IPS-NIHi7 (cell line): ENCODE measurements at regions not wholly inside any gene's neighbourhood (a gene's known extent, or its start where the extent isn't known, plus 50 kb on each side); places are given as distances from the start of the nearest gene placed in this dataset.

Source experiments
- DNase-seq: peaks from one replicate; pipeline ENCODE4 v3.0.0; 2012; ENCODE audit warnings: mixed read lengths; ENCODE audit errors: extremely low spot score

DNA sequence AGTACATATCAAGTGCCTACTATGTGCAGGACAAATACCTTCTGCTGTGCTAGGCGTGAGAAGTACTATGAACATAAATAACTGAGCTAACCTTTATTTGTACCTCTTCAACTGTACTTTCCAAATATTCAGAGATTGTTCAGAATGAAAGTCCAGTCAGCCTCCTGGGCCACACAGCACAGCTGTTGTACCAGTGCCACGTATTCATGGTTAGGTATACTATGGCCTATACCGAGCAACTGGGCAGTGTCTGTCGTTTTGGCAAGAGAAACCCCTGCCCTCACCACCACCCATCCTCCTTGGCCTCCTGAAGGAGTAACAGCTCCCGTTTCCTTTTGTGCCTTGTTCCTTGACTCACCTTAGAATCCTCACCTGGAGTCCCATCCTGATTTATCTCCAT lies 53.0 kb downstream of the RASSF10 start:
- no peak for DNase-seq

DNA sequence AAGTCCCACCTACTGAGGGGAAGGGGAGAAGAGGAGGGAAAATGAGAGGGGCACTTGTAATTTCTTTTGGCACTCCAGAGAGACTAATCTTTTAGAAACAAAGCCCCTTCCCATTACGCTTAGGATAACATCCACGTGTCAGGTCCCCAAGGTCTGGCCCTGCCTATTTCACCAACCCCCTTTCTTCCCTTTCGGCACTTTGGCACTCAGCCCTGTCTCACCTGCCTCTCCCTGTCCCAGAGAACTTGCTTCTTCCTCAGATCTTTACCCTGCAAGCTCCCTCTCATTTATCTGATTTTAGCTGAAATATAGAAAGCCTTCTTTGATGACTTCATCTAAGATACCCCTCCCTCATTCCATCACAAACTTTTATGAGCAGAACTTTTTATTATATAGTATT lies 55.5 kb downstream of the RASSF10 start:
- no peak for DNase-seq

DNA sequence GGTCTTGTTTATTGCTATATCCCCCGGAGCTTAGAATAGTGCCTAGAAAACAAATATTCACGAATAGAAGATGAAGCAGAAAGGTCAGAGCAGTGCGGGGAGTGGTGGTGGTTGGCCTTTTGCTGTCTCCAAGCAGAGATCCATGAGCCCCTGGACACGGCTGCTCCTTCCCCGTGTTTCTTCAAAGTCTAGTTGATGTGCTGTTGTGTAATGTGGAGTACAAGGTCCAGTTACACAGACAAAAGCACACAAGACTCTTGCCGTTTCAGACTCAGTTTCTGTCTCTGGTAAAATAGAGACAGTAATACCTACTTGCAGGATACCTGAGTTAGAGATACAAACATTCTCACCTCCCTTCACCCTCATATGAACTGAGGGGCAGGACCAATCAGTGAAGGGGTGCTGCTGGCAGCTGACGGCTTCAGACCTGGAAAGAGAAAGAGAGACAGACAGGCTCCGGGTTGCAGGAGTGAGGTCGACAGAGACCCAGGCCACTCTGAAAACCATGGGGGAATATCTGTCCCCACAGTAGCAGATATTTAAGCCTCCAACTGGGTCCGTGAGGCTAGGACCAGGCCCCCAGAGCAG lies 56.2 kb downstream of the RASSF10 start:
- DNase-seq: no peak

DNA sequence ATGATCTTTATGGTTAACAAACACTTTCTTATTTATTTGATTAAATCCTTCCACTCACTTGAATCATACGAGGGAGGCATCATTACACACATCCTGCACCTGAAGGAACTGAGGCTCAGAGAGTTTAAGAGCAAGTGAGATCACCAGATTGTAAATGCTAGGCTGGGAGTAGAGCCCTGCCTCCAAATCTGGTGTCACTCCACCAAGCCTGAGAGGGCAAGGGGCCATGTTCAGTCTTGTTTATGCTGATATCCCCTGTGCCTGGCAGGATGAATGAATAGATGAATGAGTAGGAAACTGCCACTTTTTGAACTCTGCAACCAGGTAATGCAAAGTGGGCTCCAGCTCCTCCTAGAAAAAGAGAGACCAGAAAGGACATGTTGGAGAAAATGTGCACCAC lies 59.1 kb downstream of the RASSF10 start:
- no peak for DNase-seq

DNA sequence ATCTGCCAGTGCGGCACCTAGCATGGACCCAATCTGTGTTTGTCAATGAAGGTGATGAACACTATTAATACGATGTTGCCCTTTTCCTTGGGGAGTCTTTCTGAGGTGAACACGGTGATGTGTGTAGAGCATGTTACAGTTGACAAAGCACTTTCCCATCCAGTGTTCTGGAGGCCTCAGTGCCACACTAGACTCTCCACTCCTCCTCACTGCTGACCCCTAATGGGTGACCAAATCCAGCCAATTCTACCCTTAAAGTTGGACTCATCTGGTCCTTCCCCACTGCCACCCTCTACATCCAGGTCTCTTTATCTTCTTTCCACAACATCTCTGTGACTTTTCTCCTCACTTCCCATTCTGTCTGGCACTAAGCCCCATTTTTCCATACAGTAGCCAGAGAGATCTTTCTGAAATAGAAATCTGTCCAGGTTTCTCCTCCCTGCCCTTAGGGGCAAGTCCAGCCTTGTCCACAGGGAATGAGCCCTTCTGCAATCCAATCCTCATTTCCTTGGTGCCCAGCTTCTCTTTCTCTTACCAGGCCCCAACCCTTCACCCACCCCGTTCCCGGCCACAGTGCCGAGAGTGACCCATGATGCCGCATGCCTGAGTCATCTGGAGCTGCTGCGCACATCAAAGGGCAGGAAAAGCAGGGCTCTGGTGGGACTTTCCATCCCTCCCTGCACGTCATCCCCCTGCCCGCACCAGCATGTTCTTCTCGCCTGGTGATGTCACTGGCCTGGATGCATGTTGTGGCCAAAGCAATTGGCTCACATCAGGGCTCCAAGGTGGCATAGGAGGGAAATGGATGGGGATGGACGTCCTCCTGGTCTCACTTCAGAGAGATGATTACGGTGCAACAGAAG lies 64.2 kb downstream of the RASSF10 start:
- DNase-seq: no peak

DNA sequence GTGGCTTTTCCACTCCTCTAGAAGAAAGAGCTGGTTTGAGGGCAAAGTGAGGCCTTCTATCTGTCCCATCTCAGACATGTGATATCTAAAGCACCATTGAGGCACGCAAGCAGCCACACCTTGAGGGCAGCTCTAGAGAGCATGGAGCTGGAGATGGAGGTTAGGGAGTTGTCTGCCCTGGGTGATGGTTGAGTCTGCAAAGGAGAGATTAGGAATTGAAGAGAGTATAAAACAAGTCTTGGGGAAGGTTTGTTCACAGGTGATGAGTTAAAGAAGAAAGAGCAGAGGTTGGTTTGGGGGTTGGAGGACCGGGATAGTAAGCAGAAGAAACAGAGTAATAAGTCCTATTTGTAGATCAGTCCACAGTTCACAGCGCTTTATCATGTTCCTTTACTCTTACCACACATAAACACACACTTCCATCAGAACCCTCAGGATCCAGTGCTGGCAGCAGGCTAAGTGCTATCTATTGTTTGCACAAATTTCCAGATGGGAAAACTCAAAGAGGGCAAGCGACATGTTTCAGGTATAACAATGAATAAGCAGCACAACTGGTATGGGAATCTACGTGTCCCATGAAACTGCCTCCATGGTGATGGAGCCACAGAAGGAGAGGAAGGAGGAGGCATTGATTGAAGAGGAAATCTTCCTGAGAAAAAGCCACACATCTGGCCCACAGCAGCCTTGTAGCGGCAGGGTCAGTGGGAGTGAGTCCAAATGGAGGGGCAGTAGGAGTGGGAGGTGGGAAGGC lies 65.8 kb downstream of the RASSF10 start:
- DNase-seq: no peak

DNA sequence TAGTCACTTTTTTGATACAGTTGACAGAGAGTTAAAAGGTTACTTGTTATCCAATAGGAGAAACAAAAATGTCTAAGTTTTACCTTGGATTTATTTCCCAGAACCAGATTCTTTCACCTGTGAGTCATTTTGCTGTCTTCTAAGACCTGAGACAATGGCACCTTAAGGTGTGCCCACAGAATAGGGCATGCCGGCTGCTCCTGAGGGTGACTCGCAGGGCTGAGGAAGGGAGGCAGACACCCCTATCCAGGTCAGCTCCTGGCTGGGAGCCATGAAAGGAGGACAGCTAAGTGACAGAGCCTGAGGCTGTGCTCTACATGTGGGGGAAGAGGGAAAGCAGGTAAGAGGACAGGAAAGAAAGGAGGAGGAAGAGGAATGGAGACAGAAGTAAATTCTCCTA lies 67.8 kb downstream of the RASSF10 start:
- no peak for DNase-seq

DNA sequence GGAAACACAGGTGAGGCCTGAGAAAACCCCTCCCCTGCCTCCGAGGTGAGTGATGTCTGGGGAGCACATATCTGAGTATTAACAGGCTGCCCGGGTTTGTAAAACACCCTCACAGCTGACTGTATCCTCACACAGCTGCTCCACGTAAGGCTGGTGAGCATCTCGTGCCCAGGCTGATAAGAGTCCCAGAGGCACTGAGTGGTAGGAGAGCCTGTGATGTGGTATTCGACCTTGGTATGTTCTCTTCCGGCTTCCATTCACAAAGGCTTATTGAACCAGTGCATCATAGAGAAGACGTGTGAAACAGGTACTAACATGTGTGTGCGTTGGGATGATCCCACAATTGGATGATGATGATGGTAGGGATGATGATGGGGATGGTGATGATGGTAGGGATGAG lies 71.7 kb downstream of the RASSF10 start:
- DNase-seq: no peak

DNA sequence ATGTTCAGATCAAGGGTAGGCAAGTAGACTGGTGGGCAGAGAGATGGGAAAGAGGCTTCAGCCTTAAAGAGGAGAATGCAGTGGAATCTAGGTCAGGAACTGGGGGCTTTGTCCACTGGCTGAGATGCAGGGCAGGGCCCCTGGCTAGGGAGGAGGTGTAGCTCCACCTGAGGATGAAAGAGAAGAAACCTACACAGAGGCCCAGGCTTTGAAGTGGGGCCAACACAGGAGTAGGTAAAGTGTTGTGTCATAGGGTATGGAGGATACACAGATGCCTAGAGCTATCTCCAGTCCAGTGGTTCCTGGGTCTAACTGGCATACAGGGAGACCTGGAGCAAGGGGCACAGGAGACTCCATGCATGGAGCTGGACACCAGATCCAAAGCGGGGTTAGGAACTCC lies 73.5 kb downstream of the RASSF10 start:
- DNase-seq: no peak

DNA sequence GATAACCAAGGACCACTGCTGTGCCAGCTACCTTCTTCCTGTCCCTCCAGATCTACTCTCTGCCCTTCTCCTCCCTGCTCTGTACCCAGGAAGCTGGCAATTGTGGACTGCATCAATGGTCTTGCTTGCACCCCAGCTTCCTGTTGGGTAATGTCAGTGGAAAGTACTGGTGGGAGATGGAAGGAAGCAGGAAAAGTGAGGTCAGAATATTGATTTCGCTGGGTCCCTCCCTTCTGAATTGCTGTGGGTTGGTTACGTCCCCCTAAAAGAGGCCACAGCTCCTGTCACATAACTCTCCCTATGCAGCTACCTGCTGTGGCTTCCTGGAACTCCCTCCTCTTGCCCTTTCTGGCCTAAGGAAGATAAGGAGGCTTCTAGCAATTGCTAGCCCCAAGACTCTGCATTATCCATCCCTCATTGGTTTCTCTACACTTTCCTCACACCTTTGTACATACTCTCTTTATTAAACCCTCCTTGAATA lies 81.2 kb downstream of the RASSF10 start:
- DNase-seq: no peak

DNA sequence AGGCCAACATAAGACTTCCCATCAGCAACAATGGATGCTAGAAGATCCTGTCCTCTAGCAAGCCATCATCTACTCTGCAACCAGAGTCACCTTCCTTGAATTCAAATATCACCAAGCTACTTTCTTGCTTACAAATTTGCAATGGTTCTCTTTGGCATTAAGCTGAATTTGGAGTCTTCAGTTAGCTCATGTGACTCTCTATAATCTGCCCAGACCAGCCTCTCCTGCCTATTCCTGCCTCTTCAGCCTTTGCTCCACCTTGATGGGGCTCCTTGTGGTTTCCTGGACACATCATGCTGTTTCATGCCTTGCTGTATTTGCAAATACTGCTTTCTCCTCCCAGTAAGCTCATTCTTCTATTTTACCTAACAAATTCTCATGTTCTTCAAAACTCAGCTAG lies 82.3 kb downstream of the RASSF10 start:
- no peak for DNase-seq

DNA sequence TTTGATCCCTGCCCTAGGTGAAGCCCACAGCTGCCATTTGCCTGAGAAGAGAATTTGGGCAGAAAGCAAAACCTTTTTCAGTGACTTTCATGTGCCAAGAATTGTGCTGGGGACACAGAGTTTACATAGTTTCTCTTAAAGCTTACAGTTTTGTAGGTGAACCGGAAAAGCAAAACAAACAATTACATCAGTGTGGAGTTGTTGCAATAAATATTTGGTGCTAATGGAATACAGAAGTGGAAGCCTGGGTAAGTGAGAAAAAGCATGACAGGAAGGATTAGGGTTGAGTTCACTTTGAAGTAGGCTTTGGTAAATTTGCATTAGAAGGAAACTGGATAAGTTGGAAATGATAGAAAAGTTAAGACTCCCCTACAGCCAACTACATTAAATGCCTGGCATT lies 82.7 kb downstream of the RASSF10 start:
- DNase-seq: no peak

DNA sequence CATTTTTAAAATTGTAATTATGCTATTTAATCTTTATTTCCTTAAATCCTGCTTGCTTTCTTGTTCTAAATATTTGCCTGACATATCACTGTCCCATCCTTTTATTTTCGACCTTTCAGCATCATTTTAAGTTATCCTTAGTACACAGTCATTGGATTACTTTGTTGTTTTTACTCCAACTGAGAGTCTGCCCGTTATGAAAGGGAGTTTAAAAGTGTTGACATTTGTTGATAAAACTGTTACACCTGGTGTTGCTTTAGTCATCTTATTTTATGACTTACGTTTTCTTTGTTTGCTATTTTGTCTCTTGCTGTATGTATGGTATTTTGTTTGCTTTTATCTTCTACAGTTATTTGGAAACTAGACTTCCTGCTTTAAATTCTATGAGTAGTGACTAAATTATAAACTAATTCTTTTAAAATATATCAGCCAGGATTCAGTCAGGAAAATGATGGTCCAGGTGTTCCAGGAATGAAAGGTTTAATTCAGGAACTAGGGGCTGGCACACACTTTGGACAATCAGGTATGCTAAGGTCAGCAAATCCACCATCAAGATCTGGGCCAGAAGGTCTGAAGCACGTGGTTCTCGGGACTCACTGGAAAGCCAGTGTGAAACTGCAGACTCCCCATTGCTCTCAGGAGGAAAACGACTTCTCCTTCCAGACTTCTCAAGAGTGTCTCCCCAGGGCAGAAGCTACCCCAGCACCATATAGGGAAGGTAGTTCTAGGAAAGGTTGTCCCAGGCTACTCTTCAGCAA lies 86.0 kb downstream of the RASSF10 start:
- DNase-seq: no peak

DNA sequence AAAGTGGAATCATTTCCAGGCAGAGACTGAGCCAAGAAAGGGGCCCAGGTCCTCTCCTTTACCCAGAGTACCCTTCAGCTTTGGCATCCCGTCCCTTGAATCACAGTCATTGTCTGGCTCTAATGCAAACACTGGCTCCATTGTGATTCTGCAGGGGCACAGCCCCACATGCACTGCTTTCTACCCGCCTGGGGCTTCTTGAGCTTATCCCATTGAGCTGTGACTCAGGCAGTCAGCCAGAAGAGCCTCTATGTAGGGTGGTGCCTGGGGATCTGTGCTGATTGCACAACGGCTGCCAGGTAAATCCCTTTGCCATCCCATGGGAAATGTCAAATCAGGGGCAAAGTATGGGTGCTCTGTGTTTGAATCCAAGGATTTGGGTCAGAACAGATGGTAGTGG lies 88.9 kb downstream of the RASSF10 start:
- no peak for DNase-seq

DNA sequence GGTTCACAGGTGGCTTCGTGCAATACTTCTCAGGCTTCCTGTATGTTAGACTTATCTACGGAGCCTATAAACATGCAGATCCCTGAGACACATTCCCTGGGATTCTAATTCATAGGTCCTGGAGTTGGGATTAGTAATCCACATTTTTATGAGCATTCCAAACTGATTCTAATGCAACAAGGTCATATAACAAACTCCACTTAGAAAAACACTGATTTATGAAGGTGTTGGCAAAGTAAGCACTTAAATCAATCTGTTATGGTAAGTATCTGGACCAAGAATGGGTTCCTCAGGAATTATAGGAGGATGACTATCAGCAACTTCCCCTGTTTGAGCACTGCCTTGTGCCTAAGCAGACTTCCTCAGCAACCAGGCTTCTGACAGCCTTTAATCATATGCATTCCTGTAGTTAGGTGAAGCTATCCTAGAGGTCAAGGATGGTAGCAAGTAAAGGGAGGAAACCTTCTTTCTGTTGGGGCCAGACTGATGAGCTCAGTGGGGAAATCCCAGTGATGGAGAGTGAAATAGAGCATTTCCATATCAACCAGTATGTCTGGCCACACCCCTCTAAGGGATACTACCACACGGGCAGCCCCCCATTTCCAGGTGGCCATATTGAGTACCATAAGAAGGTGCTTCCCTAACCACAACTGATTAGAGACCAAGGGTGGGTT lies 89.6 kb downstream of the RASSF10 start:
- no peak for DNase-seq

DNA sequence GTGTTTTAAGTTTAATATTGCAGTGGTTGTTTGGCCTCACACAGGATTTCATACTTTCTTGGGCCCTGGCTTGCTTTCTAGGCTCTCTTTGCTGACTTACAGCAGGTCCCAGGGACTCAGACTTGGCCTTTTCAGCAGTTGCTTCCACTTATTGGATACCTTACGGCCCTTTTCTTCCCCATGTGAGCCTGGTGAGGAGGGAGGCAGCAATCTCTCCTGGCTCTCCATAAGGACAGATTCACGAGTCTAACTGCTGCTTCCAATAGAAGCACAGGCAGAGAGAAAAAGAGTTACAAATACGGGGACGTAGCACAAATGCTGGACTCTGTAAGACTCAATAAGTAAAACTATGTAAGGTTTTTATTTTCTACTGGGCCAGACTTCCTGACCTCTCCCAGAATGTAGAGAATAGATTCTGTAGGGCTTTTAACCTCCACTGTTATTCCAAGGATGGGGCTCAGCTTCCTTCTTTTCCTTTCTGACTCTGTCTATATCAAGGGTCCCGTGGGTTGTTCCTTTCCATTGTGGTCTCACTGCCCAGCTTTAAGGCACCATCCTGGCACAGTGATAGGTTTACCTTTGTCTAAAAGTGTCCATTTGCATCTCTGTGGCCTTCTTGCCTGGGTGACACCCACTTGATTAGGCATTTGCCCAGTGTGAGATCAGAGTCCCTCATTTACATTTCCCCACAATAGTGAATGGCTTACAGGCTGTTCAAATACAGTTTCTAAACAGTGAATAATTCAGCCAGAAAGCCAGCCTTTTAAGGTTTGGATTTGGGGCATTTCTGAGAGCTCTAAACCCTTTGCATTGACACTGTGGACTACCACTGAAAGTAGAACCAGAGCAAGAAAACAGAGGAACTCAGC lies 92.8 kb downstream of the RASSF10 start:
- DNase-seq: no peak

DNA sequence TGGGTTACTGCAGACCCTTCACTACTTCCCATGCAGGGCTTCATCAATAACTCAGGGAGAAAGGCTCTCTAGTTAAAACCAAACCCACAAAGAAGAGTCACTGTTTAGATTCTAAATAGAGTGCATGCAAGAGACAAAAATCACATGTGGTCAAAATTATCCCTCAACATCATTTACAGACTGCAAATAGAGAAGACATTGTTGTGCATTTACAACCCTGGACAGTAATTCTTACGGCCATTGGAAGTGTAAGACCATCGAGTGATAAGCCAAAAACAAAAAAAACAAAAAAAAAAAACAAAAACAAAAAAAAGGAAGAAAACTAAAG lies 93.4 kb downstream of the RASSF10 start:
- DNase-seq: no peak

DNA sequence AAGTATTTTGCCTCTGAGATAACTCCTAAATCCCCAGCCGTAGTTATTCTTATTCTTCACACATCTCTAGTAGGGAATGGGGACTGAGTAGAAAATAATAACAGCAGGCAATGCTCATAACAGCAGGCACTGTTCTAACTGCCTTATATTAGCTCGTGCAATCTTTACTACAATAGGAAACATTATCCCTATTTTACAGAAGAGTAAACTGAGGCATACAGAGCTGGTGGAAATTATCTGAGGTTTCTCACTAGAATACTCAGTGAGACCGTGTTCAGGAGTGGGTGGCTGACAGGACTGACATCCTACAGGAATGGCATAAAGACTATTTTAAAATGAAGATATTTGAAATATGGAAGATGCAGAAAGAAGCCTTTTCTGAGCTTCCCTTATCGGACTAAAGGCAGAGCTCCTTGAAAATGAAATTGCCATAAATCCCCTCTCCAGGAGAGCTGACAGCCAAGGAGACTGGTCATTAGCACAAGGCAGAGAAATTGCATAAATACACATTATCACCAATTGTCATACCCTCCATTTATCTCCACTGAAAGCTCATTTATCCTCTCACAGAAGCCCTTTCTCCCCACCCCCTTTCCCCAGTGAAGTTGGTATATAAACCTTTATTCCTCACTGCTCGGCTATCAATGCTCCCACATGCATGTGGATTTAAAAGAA lies 93.9 kb downstream of the RASSF10 start:
- DNase-seq: no peak

DNA sequence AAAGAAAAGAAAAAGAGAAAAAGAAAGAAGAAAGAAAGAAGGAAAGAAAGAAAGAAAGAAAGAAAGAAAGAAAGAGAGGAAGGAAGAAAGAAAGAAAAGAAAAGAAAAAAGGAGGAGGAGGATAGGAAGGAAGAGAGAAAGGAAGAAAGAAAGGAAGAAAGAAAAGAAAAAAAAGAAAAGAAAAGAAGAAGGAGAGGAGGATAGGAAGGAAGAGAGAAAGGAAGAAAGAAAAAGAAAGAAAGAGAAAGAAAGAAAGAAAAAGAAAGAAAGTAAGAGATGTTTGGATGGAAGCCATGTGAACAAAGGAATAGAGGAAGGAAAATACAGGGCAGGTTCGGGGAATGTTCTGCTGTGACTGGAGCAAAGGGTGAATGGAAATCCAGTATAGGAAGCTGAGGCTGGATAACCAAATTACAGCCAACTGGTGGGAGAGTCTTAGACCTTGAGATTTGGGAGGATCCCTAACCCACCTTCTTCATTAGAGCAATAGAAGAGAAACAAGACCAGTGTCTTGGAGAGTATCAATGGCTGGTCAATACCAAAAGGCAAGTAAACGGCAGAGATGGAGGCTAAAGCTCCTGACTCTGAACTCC lies 94.9 kb downstream of the RASSF10 start:
- DNase-seq: no peak
